ENCODE measurements at regions not wholly inside any gene's neighbourhood (a gene's known extent, or its start where the extent isn't known, plus 50 kb on each side); places are given as distances from the start of the nearest gene placed in this dataset.
"Not testable (repeated sequence)": the region's sequence is repeated elsewhere in the genome, so short reads cannot be mapped to it uniquely, and the experiment has no call there.

DNA sequence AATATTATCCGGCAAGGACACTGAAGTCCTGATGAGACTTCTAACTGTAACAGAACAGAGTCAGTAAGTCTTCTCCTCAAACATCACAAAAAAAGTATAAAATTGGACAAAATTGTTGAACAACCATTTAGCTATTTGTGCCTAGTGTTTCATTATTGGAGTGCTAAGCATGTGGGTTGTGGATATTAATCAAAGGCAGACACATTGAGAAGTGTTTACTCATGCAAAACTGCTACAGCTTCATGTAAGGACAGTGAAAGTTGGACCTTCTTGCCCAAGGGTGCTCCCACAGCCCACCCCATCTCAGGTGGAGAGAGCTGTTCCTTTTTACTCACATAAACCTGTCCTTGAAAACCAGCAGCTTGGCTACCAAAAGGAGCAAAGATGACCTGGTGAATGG is 355.1 kb upstream of the DAB2 start:
- DNase-seq, result no peak

- DNase-seq, result no peak
Measured at GRCh38 chr5:39775797-39776365, 351.1 kb upstream of the DAB2 start.

DNA sequence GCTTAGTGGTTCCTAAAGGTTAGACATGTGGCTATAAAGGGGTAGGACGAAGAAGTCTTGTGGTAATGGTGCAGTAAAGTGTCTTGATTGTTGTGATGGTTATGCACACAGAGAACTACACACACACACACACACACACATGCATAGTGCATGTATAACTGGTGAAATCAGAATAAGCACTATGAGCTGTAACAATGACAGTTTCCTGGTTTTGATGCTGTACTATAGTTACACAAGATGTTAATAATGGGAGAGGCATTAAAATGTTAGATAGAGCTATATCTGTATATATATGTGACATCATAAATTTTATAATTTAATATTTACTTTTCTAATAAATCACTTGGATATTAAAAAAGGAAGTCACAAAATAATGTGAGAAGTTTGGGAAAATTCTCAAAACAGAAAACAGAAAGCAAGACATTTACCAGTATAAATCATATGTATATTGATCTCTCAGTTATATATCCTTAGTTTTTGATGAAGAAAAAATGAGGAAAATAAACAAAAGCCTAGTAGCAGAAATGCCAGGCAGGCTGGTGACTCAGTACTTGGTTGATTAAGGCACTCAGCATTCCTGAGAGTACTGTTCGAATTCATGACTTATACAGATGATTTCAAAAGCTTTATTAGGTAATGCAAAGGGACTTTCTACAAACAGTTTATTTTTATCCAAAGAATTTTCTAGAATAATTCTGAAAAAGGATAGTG is 350.5 kb upstream of the DAB2 start:
- DNase-seq, result no peak

DNA sequence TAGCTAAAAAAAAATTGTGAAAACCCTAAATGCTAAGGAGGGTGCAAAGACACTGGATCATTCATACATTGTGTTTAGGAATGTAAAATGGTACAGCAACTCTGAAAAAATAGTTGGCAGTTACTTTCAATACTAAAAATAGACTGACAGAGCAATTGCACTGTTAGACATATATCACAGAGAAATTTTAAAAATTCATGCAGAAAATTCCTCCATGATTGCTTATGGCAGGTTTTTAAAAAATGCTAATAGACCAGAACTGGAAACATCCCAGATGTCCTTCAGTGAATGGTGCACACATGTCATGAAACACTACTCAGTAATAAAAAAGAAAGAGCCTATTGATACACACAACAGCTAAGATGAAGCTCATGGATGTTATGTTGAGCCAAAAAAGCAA is 349.8 kb upstream of the DAB2 start:
- no peak for DNase-seq

DNA sequence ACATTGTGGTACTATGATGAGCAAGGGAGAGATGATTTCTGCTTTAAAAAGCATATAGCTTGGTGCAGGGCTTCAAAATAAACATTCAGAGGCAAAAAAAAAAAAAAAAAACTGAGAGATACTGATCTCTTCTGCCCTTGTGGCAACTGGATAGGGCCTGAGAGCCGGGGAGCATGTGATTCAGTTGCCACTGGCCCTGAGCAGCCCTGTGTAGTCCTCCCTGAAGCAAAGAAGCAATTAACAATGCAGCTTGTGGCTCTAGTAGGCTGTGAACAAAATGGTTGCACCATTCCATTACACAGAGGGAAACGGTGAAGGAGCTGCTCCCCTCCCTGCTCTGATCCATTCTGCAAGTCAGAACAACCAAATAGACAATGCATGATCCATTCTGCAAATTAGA is 347.5 kb upstream of the DAB2 start:
- no peak for DNase-seq

DNA sequence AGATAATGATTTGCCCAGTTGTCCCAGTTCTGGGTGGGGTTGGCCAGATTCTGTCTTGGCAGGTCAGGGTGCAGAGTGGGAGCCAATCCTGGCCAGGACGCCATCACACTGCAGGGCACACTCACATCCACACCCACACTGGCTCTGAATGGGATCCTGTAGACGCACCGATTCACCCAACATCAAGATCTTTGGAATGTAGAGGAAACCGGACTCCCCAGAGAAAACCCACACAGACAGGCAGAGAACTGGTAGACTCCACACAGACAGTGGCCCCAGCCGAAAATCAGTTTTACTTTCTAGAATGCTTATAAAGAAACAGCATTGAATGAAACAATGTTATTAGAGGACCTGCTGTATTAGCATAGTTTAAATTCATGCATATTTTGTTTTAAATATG is 343.1 kb upstream of the DAB2 start:
- DNase-seq, result no peak

- no peak for DNase-seq
Measured at GRCh38 chr5:39765366-39765765, 340.6 kb upstream of the DAB2 start.

- DNase-seq, result no peak
Measured at GRCh38 chr5:39762761-39763160, 338.0 kb upstream of the DAB2 start.

GRCh38 chr5:39761199-39761950 is 336.6 kb upstream of the DAB2 start:
- no peak for DNase-seq

DNA sequence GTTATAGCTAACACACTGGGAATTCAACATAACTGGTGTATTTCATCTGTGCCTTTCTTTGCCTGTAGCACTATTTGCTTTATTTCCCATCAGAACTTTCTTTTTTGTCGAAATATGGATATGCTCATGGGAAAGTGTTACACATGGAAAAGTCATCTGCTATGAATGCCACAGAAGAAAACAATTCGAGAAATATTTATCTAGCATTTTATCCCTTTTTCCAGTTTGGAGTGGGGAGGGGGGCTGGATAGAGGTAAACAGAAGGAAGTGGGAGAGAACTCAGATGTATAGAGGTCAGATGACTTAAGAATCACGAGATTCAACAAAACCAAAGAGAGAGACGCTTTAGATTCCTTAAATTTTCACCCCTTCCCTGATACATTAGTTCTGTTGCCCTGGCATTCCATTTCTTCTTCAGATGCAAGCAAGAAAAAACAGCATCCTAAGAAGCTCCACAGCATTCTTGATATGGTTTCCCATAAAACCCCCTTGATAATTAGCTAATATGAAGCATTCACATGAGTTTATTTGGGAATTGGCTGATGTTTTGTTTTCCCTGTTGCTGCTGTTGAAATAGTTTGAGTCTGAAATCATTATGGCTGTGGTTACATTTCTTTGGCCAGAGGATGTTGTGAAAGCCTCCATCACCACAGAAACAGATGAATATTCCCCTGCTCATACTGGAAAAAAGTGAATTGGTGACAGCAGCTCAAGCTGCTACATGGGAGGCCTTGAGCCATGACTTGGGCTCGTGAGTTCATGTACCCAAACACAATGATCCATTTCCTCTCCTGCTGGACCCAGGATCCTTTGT is 335.8 kb upstream of the DAB2 start:
- DNase-seq, result no peak

GRCh38 chr5:39759701-39760100 is 334.9 kb upstream of the DAB2 start:
- DNase-seq, result no peak

- no peak for DNase-seq
Measured at GRCh38 chr5:39758426-39758825, 333.6 kb upstream of the DAB2 start.

DNA sequence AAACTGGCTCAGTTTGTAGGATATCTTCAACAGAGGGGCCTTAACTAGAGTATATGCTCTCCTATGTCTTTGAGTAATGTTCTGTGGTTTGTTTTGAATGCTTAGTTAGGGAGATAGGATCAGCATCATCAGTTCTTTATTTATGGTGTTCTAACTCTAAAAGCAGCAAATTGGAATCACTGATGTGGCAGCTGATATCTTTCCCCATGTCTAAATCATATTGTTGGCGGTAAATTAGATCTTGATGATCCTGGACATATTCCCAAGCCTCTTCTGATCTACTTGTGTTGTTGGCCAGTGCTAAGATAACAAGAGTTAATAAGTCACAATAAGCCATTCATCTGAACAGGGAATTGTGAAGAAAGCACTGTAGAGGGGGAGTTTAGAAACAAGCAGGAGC is 332.4 kb upstream of the DAB2 start:
- DNase-seq, result no peak

GRCh38 chr5:39755986-39756385 is 331.2 kb upstream of the DAB2 start:
- no peak for DNase-seq

GRCh38 chr5:39755452-39755851 is 330.7 kb upstream of the DAB2 start:
- DNase-seq, result no peak

DNA sequence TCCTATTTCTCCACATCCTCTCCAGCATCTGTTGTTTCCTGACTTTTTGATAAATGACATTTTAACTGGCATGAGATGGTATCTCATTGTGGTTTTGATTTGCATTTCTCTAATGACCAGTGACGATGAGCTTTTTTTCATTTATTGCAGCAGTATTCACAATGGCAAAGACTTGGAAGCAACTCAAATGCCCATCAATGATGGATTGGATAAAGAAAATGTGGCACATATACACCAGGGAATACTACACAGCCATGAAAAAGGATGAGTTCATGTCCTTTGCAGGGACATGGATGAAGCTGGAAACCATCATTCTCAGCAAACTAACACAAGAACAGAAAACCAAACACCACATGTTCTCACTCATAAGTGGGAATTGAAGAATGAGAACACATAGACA is 329.0 kb upstream of the DAB2 start:
- DNase-seq, result not testable (repeated sequence)

GRCh38 chr5:39750661-39751060 is 325.9 kb upstream of the DAB2 start:
- DNase-seq, result no peak

GRCh38 chr5:39742916-39743315 is 318.1 kb upstream of the DAB2 start:
- DNase-seq, result no peak

DNA sequence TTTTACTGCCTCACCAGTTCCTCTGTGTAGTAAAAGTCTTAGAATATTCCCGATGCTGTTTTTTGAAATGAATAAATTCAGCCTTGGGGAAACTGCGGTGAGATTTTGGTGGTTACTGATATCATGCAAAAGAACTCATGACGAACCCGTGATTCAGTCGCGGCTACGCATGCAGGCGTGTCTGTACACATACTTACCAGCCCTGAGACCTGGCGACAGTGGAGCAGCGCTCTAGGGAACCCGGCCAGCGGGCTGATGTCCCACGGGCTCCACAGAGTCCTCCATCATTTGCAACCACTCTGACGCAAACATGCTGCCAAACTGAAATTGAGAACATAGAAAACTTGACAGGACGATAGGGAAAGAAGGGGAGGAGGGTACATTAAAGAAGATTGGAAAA is 315.6 kb upstream of the DAB2 start:
- DNase-seq, result no peak

DNA sequence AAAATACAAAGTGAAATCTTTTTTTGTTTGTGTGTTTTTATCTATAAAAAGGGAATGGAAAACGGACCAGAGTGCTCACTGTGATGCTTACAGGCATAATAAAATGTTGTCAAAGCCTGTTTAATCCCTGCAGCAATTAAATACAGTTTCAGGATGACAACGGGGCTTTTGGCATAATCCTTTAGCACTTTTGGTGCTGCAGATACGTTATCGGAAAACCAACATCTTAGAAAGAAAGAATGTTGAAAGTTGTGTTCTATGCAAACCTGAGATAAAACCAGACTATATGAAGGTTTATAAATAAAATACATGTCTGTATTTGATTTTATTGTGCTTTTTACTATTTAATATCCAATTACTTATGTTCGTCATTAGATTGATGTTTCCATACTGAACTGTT is 307.4 kb upstream of the DAB2 start:
- no peak for DNase-seq

- no peak for DNase-seq
Measured at GRCh38 chr5:39730699-39731098, 305.9 kb upstream of the DAB2 start.

GRCh38 chr5:39730006-39730405 is 305.2 kb upstream of the DAB2 start:
- DNase-seq, result no peak

- no peak for DNase-seq
Measured at GRCh38 chr5:39726467-39726866, 301.7 kb upstream of the DAB2 start.

DNA sequence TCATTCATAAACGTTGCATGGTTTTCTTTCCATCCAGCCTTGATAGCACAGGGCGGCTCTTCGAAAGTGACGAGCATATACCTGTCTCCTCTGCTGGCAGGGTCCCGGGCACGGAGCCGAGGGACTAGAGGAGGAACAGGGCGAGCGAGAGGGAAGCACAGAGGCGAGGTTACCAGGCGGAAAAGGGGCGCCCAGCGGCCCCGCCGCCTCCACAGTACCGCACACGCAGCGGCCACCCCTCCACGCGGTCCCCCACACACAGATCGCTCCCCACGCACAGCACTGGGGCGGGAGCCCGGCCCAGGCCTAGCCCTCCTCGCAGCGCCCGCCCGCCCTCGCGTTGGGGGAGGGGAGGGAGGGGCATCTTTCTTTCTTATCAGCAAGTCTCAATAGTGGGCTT is 296.6 kb upstream of the DAB2 start:
- no peak for DNase-seq
